Fibroblast of lung (primary cell): ENCODE measurements at regions not wholly inside any gene's neighbourhood (a gene's known extent, or its start where the extent isn't known, plus 50 kb on each side); places are given as distances from the start of the nearest gene placed in this dataset.

Experiments used
- DNase-seq, 2 donors: peaks; one replicate each; pipeline versions ENCODE4 v3.0.0 to v3.0.0-alpha.2; 2010; ENCODE audit warnings: low read depth in 2 of 2
- H2AFZ ChIP-seq: 2 replicates; pipeline ENCODE4 v1.5.1; 2012; ENCODE audit warnings: low read length, control low read depth, inconsistent platforms
- H3K27ac ChIP-seq: 2 replicates; pipeline ENCODE4 v1.5.1; 2011; ENCODE audit warnings: low read length, control low read depth; ENCODE audit not compliant: insufficient read depth
- H3K27me3 ChIP-seq: 2 replicates; pipeline ENCODE4 v1.5.1; 2011; ENCODE audit warnings: mild to moderate bottlenecking, low read length; ENCODE audit not compliant: control insufficient read depth, insufficient read depth
- H3K36me3 ChIP-seq: 2 replicates; pipeline ENCODE4 v1.5.1; 2011; ENCODE audit warnings: low read length; ENCODE audit not compliant: control insufficient read depth, insufficient read depth
- H3K4me1 ChIP-seq: 2 replicates; pipeline ENCODE4 v1.5.1; 2011; ENCODE audit warnings: low read length; ENCODE audit not compliant: control insufficient read depth, insufficient read depth; ENCODE audit errors: extremely low read depth
- H3K4me2 ChIP-seq: 2 replicates; pipeline ENCODE4 v1.5.1; 2011; ENCODE audit warnings: low read length, control low read depth; ENCODE audit not compliant: insufficient read depth; ENCODE audit errors: extremely low read depth
- H3K4me3 ChIP-seq, 4 experiments: fragments of 200-600 bp in 1 of 4; sonication (generic) in 1 of 4; replicated peaks in 1 of 4; 2 replicates each; pipeline ENCODE4 v1.5.1; 2011 to 2016; ENCODE audit warnings: low read length in 4 of 4, low read depth in 3 of 4, mild to moderate bottlenecking in 3 of 4, control low read depth in 2 of 4, inconsistent platforms in 1 of 4, mixed read lengths in 1 of 4; ENCODE audit not compliant: insufficient read depth in 1 of 4; ENCODE audit errors: control extremely low read depth in 1 of 4
- H3K79me2 ChIP-seq: 2 replicates; pipeline ENCODE4 v1.5.1; 2012; ENCODE audit warnings: mild to moderate bottlenecking, low read length, inconsistent platforms; ENCODE audit not compliant: control insufficient read depth, insufficient read depth
- H3K9ac ChIP-seq: 2 replicates; pipeline ENCODE4 v1.5.1; 2011; ENCODE audit warnings: mild to moderate bottlenecking, low read length, control low read depth; ENCODE audit not compliant: insufficient read depth
- H3K9me3 ChIP-seq: 2 replicates; pipeline ENCODE4 v1.5.1; 2012; ENCODE audit warnings: low read depth, low read length; ENCODE audit not compliant: control insufficient read depth, insufficient read depth
- H4K20me1 ChIP-seq: 2 replicates; pipeline ENCODE4 v1.5.1; 2011; ENCODE audit warnings: low read length; ENCODE audit not compliant: control insufficient read depth, insufficient read depth; ENCODE audit errors: extremely low read depth
- CTCF ChIP-seq, 2 donors: IDR thresholded peaks in 1 of 2; conservative IDR thresholded peaks in 1 of 2; 1 replicate in 1 of 2; 2 replicates in 1 of 2; pipeline ENCODE4 v1.5.1; 2011 to 2012; ENCODE audit warnings: low read length in 2 of 2, control low read depth in 1 of 2, inconsistent platforms in 1 of 2, low read depth in 1 of 2, mild to moderate bottlenecking in 1 of 2
- EZH2 ChIP-seq: IDR thresholded peaks from 2 replicates; pipeline ENCODE4 v1.5.1; 2012; ENCODE audit warnings: low read length, control low read depth, mild to moderate bottlenecking; ENCODE audit errors: missing control alignments

- Histone ChIP-seq H4K20me1 (no peaks in the 10 kb centered on the region), H2AFZ (no peak overlapping the region), H3K27me3 (no peaks in the 10 kb centered on the region), H3K4me3 (no peak overlapping the region), H3K9ac (no peak overlapping the region), H3K79me2 (no peaks in the 10 kb centered on the region), H3K4me1 (no peaks in the 10 kb centered on the region), H3K9me3 (no peaks in the 10 kb centered on the region), H3K27ac (no peak overlapping the region), H3K4me2 (no peak overlapping the region), H3K36me3 (no peaks in the 10 kb centered on the region)
- DNase-seq, result no peak
- TF ChIP-seq EZH2 (no peak), CTCF (conservative IDR thresholded peaks at IDR 0.05 in 1 of 2, IDR thresholded peaks at IDR 0.05 in 1 of 2; ENCODE audit: low read depth in 1 of 2, low read length in 2 of 2) (no peak)
Measured at GRCh38 chr10:26946102-26946811, 85.5 kb upstream of the ABI1 start.

- H3K79me2 ChIP-seq, result no peaks in the 10 kb centered on the region
- H3K27me3 ChIP-seq, result no peaks in the 10 kb centered on the region
- H3K9me3 ChIP-seq, result no peaks in the 10 kb centered on the region
- no peaks in the 10 kb centered on the region for H3K36me3 ChIP-seq
- no peaks in the 10 kb centered on the region for H3K4me1 ChIP-seq
- no peak overlapping the region for H3K4me3 ChIP-seq
- no peak overlapping the region for H2AFZ ChIP-seq
- no peak overlapping the region for H3K9ac ChIP-seq
- TF ChIP-seq CTCF (conservative IDR thresholded peaks at IDR 0.05 in 1 of 2, IDR thresholded peaks at IDR 0.05 in 1 of 2; ENCODE audit: low read depth in 1 of 2, low read length in 2 of 2), result no peak
- no peak for TF ChIP-seq EZH2
- no peak overlapping the region for H3K27ac ChIP-seq
- H4K20me1 ChIP-seq, result no peaks in the 10 kb centered on the region
- no peak for DNase-seq
- no peak overlapping the region for H3K4me2 ChIP-seq
Measured at GRCh38 chr10:26944261-26944882, 83.6 kb upstream of the ABI1 start.

- Histone ChIP-seq H3K4me3 (no peak overlapping the region), H3K9ac (no peak overlapping the region), H3K27ac (no peak overlapping the region), H3K4me1 (no peaks in the 10 kb centered on the region), H2AFZ (no peak overlapping the region), H3K4me2 (no peak overlapping the region), H3K79me2 (no peaks in the 10 kb centered on the region), H4K20me1 (no peaks in the 10 kb centered on the region), H3K9me3 (no peaks in the 10 kb centered on the region), H3K27me3 (no peaks in the 10 kb centered on the region), H3K36me3 (no peaks in the 10 kb centered on the region)
- no peak for DNase-seq
- no peak for TF ChIP-seq EZH2
Measured at GRCh38 chr10:26939962-26940354, 79.2 kb upstream of the ABI1 start.
